ENCODE measurements at regions not wholly inside any gene's neighbourhood (a gene's known extent, or its start where the extent isn't known, plus 50 kb on each side); places are given as distances from the start of the nearest gene placed in this dataset.

DNA sequence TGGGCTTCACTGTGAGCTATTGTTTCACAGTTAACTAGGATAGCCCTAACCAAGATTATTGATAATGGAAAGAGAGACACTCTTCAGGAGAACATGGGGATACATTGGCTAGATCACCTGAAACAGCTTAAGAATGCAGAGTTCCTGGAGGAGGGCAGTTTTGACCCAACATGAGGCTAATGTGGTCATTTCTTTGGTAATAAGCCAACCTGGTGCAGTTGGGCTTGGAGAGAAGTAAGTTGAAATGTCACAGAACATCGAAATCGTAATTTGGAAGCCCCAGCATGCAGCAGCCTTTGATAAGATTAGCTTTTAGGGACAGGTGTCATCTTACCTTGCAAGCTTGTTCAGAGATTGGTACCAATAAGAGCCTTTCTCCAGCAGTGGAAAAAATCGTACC, 556.6 kb upstream of the GOT2 start:
- TF ChIP-seq, protein P1, sequence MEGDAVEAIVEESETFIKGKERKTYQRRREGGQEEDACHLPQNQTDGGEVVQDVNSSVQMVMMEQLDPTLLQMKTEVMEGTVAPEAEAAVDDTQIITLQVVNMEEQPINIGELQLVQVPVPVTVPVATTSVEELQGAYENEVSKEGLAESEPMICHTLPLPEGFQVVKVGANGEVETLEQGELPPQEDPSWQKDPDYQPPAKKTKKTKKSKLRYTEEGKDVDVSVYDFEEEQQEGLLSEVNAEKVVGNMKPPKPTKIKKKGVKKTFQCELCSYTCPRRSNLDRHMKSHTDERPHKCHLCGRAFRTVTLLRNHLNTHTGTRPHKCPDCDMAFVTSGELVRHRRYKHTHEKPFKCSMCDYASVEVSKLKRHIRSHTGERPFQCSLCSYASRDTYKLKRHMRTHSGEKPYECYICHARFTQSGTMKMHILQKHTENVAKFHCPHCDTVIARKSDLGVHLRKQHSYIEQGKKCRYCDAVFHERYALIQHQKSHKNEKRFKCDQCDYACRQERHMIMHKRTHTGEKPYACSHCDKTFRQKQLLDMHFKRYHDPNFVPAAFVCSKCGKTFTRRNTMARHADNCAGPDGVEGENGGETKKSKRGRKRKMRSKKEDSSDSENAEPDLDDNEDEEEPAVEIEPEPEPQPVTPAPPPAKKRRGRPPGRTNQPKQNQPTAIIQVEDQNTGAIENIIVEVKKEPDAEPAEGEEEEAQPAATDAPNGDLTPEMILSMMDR (IDR thresholded peaks at IDR 0.05; ENCODE audit: poor library complexity) = no peak
- TF ChIP-seq EZH2 (IDR thresholded peaks at IDR 0.05; ENCODE audit: borderline replicate concordance) (no peak), EZH2phosphoT487 (IDR thresholded peaks at IDR 0.05; ENCODE audit: low read depth, severe bottlenecking, unreplicated experiment) (no peak)
- no peak overlapping the region for H3K4me3 ChIP-seq
- no peaks in the 10 kb centered on the region for H3K9me3 ChIP-seq (ENCODE audit: low read depth)
- no peaks in the 10 kb centered on the region for H3K79me2 ChIP-seq
- H3K27me3 ChIP-seq = no peaks in the 10 kb centered on the region
- no peak for DNase-seq (ENCODE audit: low spot score)
- H3K9me2 ChIP-seq (replicated peaks; ENCODE audit: insufficient read depth) = no peaks in the 10 kb centered on the region
- no peaks in the 10 kb centered on the region for H3K4me1 ChIP-seq (ENCODE audit: insufficient read depth)
- 65% methylated on average over 3 of the region's 3 CpGs for WGBS (ENCODE audit: low lambda C conversion rate, missing lambda C conversion rate)
- no peak overlapping the region for H3K4me2 ChIP-seq
- no peak overlapping the region for H2AFZ ChIP-seq
- H3K27ac ChIP-seq = no peak overlapping the region
- H4K20me1 ChIP-seq (ENCODE audit: insufficient read depth, poor library complexity, severe bottlenecking) = no peaks in the 10 kb centered on the region
- no peaks in the 10 kb centered on the region for H3K36me3 ChIP-seq (replicated peaks; ENCODE audit: insufficient read depth, low read depth)

DNA sequence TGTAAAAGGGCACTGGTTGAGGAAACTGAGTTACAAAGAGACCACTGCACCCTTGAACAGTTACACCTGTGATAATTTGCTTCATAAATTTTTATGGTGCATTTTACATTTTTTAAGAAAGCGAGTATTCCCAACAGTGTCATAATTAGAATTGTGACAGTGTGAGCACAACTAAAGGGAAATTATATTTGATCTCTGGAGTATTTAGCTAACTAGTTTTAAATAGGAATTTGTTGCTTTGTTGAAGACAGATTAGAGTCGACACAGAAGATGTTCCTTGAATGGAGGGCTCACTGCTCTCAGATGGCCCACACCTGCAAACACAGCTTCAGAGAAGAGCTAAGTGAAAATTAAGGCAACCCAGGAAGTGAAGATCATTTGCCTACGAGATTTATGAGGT, 555.0 kb upstream of the GOT2 start:
- H4K20me1 ChIP-seq (ENCODE audit: insufficient read depth, poor library complexity, severe bottlenecking) = no peaks in the 10 kb centered on the region
- 72% methylated on average over 3 of the region's 3 CpGs for WGBS (ENCODE audit: low lambda C conversion rate, missing lambda C conversion rate)
- H3K36me3 ChIP-seq (replicated peaks; ENCODE audit: insufficient read depth, low read depth) = no peaks in the 10 kb centered on the region
- H3K4me1 ChIP-seq (ENCODE audit: insufficient read depth) = no peaks in the 10 kb centered on the region
- no peak for DNase-seq (ENCODE audit: low spot score)
- no peaks in the 10 kb centered on the region for H3K27me3 ChIP-seq
- no peak overlapping the region for H3K4me3 ChIP-seq
- H3K9me2 ChIP-seq (replicated peaks; ENCODE audit: insufficient read depth) = no peaks in the 10 kb centered on the region
- no peaks in the 10 kb centered on the region for H3K79me2 ChIP-seq
- TF ChIP-seq, protein P1 (IDR thresholded peaks at IDR 0.05; ENCODE audit: poor library complexity) = no peak
- TF ChIP-seq EZH2phosphoT487 (IDR thresholded peaks at IDR 0.05; ENCODE audit: low read depth, severe bottlenecking, unreplicated experiment) (no peak), EZH2 (IDR thresholded peaks at IDR 0.05; ENCODE audit: borderline replicate concordance) (no peak)
- no peak overlapping the region for H3K4me2 ChIP-seq
- H3K9me3 ChIP-seq (ENCODE audit: low read depth) = no peaks in the 10 kb centered on the region
- H3K27ac ChIP-seq = no peak overlapping the region
- H2AFZ ChIP-seq = no peak overlapping the region

DNA sequence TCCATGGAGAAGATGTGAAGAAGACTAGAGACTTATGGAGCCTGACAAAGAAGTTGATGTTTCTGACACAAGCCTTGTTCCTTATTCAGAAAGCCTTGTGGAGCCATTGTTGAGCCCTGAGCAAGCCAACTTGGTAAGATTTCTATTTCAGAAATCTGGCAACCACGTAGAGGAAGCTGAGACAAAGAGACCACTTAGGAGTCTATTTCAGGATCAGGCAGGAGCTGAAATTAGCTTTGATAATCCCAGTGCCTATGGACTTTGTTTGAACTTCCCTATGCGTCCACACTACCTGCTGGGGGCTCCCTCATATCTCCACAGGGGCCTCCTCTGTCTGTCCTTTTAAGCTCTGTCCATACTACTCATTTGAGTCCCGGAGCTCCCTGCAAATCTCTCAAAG, 540.0 kb upstream of the GOT2 start:
- Histone ChIP-seq H3K4me1 (ENCODE audit: insufficient read depth) (no peaks in the 10 kb centered on the region), H3K9me3 (ENCODE audit: low read depth) (no peaks in the 10 kb centered on the region), H3K79me2 (no peaks in the 10 kb centered on the region), H3K27me3 (no peaks in the 10 kb centered on the region), H3K36me3 (replicated peaks; ENCODE audit: insufficient read depth, low read depth) (no peaks in the 10 kb centered on the region), H4K20me1 (ENCODE audit: insufficient read depth, poor library complexity, severe bottlenecking) (no peaks in the 10 kb centered on the region), H3K27ac (no peak overlapping the region), H3K4me3 (no peak overlapping the region), H3K9me2 (replicated peaks; ENCODE audit: insufficient read depth) (no peaks in the 10 kb centered on the region), H2AFZ (no peak overlapping the region), H3K4me2 (no peak overlapping the region)
- DNase-seq (ENCODE audit: low spot score) = no peak
- TF ChIP-seq EZH2 (IDR thresholded peaks at IDR 0.05; ENCODE audit: borderline replicate concordance) = no peak
- TF ChIP-seq, protein P1 (IDR thresholded peaks at IDR 0.05; ENCODE audit: poor library complexity) = no peak
- TF ChIP-seq EZH2phosphoT487 (IDR thresholded peaks at IDR 0.05; ENCODE audit: low read depth, severe bottlenecking, unreplicated experiment) = no peak
- 35% methylated on average over 3 of the region's 3 CpGs for WGBS (ENCODE audit: low lambda C conversion rate, missing lambda C conversion rate)

DNA sequence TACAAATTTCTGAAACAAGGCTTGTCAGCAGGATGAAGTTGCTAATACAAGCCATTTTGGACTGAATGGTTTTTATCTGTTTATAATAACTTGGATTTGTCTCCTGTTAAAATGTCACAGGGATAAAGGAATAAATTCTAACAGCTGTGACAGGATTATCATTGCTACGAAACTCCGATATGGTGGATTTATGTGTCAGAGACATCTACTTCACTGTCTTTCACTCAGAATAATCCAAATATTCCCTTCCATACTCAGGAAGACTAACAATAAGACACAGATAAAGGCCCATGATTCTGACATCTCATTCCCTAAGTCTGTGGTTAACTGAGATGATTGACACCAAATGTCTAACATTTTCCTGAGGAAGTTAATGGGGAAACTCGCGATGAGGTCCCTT, 529.8 kb upstream of the GOT2 start:
- Histone ChIP-seq H2AFZ (no peak overlapping the region), H3K4me3 (no peak overlapping the region), H3K27me3 (no peaks in the 10 kb centered on the region), H3K79me2 (no peaks in the 10 kb centered on the region), H3K36me3 (replicated peaks; ENCODE audit: insufficient read depth, low read depth) (no peaks in the 10 kb centered on the region), H3K9me3 (ENCODE audit: low read depth) (no peaks in the 10 kb centered on the region), H3K4me1 (ENCODE audit: insufficient read depth) (no peaks in the 10 kb centered on the region), H4K20me1 (ENCODE audit: insufficient read depth, poor library complexity, severe bottlenecking) (no peaks in the 10 kb centered on the region), H3K9me2 (replicated peaks; ENCODE audit: insufficient read depth) (no peaks in the 10 kb centered on the region), H3K27ac (no peak overlapping the region), H3K4me2 (no peak overlapping the region)
- no peak for DNase-seq (ENCODE audit: low spot score)
- no peak for TF ChIP-seq EZH2 (IDR thresholded peaks at IDR 0.05; ENCODE audit: borderline replicate concordance)
- TF ChIP-seq, protein P1 (IDR thresholded peaks at IDR 0.05; ENCODE audit: poor library complexity) = no peak
- no peak for TF ChIP-seq EZH2phosphoT487 (IDR thresholded peaks at IDR 0.05; ENCODE audit: low read depth, severe bottlenecking, unreplicated experiment)
- WGBS (ENCODE audit: low lambda C conversion rate, missing lambda C conversion rate) = 76% methylated on average over 4 of the region's 4 CpGs

Data from hepatocyte (in vitro differentiated cells).